Inflammatory macrophage treated with lipopolysaccharide for 4 hours (primary cell): ENCODE measurements at regions not wholly inside any gene's neighbourhood (a gene's known extent, or its start where the extent isn't known, plus 50 kb on each side); places are given as distances from the start of the nearest gene placed in this dataset.

Experiments
- DNase-seq: peaks from one replicate; pipeline ENCODE4 v3.0.0-alpha.2; 2020

- no peak for DNase-seq
Observed at GRCh38 chr10:112000466-112000865, 183.1 kb downstream of the GPAM start.

- DNase-seq: no peak
Observed at GRCh38 chr10:112002206-112002605, 181.4 kb downstream of the GPAM start.

- no peak for DNase-seq
Observed at GRCh38 chr10:112004075-112004474, 179.5 kb downstream of the GPAM start.

- DNase-seq: no peak
Observed at GRCh38 chr10:112005044-112005443, 178.5 kb downstream of the GPAM start.

- DNase-seq: no peak
Observed at GRCh38 chr10:112006407-112006806, 177.2 kb downstream of the GPAM start.

GRCh38 chr10:112006831-112007230, 176.7 kb downstream of the GPAM start:
- no peak for DNase-seq

- DNase-seq: no peak
Observed at GRCh38 chr10:112022196-112022595, 161.4 kb downstream of the GPAM start.

GRCh38 chr10:112024079-112024478, 159.5 kb downstream of the GPAM start:
- no peak for DNase-seq

GRCh38 chr10:112025228-112025627, 158.3 kb downstream of the GPAM start:
- no peak for DNase-seq

GRCh38 chr10:112026438-112026837, 157.1 kb downstream of the GPAM start:
- no peak for DNase-seq

GRCh38 chr10:112027731-112028280, 155.8 kb downstream of the GPAM start:
- DNase-seq: no peak

- no peak for DNase-seq
Observed at GRCh38 chr10:112030431-112030830, 153.1 kb downstream of the GPAM start.

GRCh38 chr10:112039823-112040222, 143.7 kb downstream of the GPAM start:
- no peak for DNase-seq

GRCh38 chr10:112040696-112041095, 142.9 kb downstream of the GPAM start:
- no peak for DNase-seq

GRCh38 chr10:112045938-112046337, 137.6 kb downstream of the GPAM start:
- no peak for DNase-seq

- DNase-seq: no peak
Observed at GRCh38 chr10:112047674-112048073, 135.9 kb downstream of the GPAM start.

GRCh38 chr10:112052166-112052565, 131.4 kb downstream of the GPAM start:
- DNase-seq: no peak

- no peak for DNase-seq
Observed at GRCh38 chr10:112053895-112054294, 129.7 kb downstream of the GPAM start.

- DNase-seq: no peak
Observed at GRCh38 chr10:112054516-112054915, 129.0 kb downstream of the GPAM start.

GRCh38 chr10:112057072-112057471, 126.5 kb downstream of the GPAM start:
- no peak for DNase-seq

- no peak for DNase-seq
Observed at GRCh38 chr10:112059220-112059619, 124.3 kb downstream of the GPAM start.

GRCh38 chr10:112071596-112072133, 111.9 kb downstream of the GPAM start:
- no peak for DNase-seq

GRCh38 chr10:112078003-112078402, 105.6 kb downstream of the GPAM start:
- DNase-seq: no peak

GRCh38 chr10:112080231-112080630, 103.3 kb downstream of the GPAM start:
- DNase-seq: no peak

GRCh38 chr10:112082120-112082519, 101.4 kb downstream of the GPAM start:
- no peak for DNase-seq
